SK-N-SH (cell line): ENCODE measurements at regions not wholly inside any gene's neighbourhood (a gene's known extent, or its start where the extent isn't known, plus 50 kb on each side); places are given as distances from the start of the nearest gene placed in this dataset.

Experiments
- CTCF ChIA-PET: fragments of 300-600, 350-600 bp; formaldehyde crosslinking; extraction: SDS; loops from one replicate; lab custom pipeline; 2021; lab: Yijun Ruan, JAX
- POLR2A ChIA-PET: fragments of 350-600 bp; sonication (Branson Sonifier 250); formaldehyde crosslinking; extraction: SDS; loops from one replicate; lab custom pipeline; 2020; ENCODE audit warnings: antibody characterized with exemption, inconsistent platforms; lab: Yijun Ruan, JAX
- DNase-seq: peaks from one replicate; pipeline ENCODE4 v3.0.0; 2012
- H2AFZ ChIP-seq: fragments of 200-600 bp; sonication (generic); 2 replicates; pipeline ENCODE4 v1.8.1; 2016; ENCODE audit warnings: antibody characterized with exemption, mild to moderate bottlenecking, low read depth
- H3F3A ChIP-seq: fragments of 200-600 bp; sonication (generic); replicated peaks from 2 replicates; pipeline ENCODE3; 2016; ENCODE audit warnings: antibody characterized with exemption, mild to moderate bottlenecking; ENCODE audit not compliant: insufficient read depth
- H3K27ac ChIP-seq, 2 experiments: fragments of 200-500 bp in 1 of 2; fragments of 200-600 bp in 1 of 2; sonication (Bioruptor generic) in 1 of 2; sonication (generic), shearing (Covaris generic) in 1 of 2; 2 replicates each; pipeline versions ENCODE4 v1.5.1 to v1.6.1; 2014 to 2016; ENCODE audit warnings: low read depth in 2 of 2, inconsistent platforms in 1 of 2, low read length in 1 of 2, mild to moderate bottlenecking in 1 of 2, mixed read lengths in 1 of 2
- H3K27me3 ChIP-seq: fragments of 200-600 bp; sonication (generic), shearing (Covaris generic); 2 replicates; pipeline ENCODE4 v1.6.1; 2016; ENCODE audit warnings: mixed run types; ENCODE audit not compliant: insufficient read depth
- H3K36me3 ChIP-seq, 2 experiments: fragments of 200-500 bp in 1 of 2; fragments of 200-600 bp in 1 of 2; sonication (Bioruptor generic) in 1 of 2; sonication (generic) in 1 of 2; replicated peaks in 1 of 2; 2 replicates each; pipeline versions ENCODE3 to v1.5.1; 2014 to 2016; ENCODE audit warnings: low read length in 1 of 2, mild to moderate bottlenecking in 1 of 2; ENCODE audit not compliant: insufficient read depth in 2 of 2, control insufficient read depth in 1 of 2
- H3K4me1 ChIP-seq, 2 experiments: fragments of 200-500 bp in 1 of 2; fragments of 200-600 bp in 1 of 2; sonication (Bioruptor generic) in 1 of 2; sonication (generic), shearing (Covaris generic) in 1 of 2; 2 replicates each; pipeline versions ENCODE4 v1.5.1 to v1.6.1; 2014 to 2016; ENCODE audit warnings: low read depth in 1 of 2, low read length in 1 of 2, mixed run types in 1 of 2; ENCODE audit not compliant: insufficient read depth in 2 of 2, control insufficient read depth in 1 of 2
- H3K4me2 ChIP-seq: fragments of 200-600 bp; sonication (generic), shearing (Covaris generic); 2 replicates; pipeline ENCODE4 v1.6.1; 2017; ENCODE audit warnings: mixed run types
- H3K4me3 ChIP-seq, 2 experiments: fragments of 200-500 bp in 1 of 2; fragments of 200-600 bp in 1 of 2; sonication (Bioruptor generic) in 1 of 2; sonication (generic), shearing (Covaris generic) in 1 of 2; 2 replicates each; pipeline versions ENCODE4 v1.5.1 to v1.8.1; 2014 to 2016; ENCODE audit warnings: low read depth in 2 of 2, inconsistent platforms in 1 of 2, low read length in 1 of 2, mild to moderate bottlenecking in 1 of 2, mixed read lengths in 1 of 2, moderate library complexity in 1 of 2
- H3K79me2 ChIP-seq: fragments of 200-600 bp; sonication (generic); 2 replicates; pipeline ENCODE4 v1.8.1; 2017; ENCODE audit warnings: mild to moderate bottlenecking; ENCODE audit not compliant: insufficient read depth
- H3K9ac ChIP-seq: fragments of 200-600 bp; sonication (generic); 2 replicates; pipeline ENCODE4 v1.6.1; 2017; ENCODE audit warnings: mixed run types
- H3K9me2 ChIP-seq: fragments of 200-600 bp; sonication (generic); 2 replicates; pipeline ENCODE4 v1.6.1; 2017; ENCODE audit warnings: mixed run types
- H3K9me3 ChIP-seq: fragments of 200-600 bp; sonication (generic); 2 replicates; pipeline ENCODE4 v1.6.1; 2017; ENCODE audit warnings: mixed run types, mild to moderate bottlenecking, moderate library complexity
- H4K20me1 ChIP-seq: fragments of 200-600 bp; sonication (generic); 2 replicates; pipeline ENCODE4 v1.6.1; 2017; ENCODE audit warnings: mild to moderate bottlenecking, mixed run types; ENCODE audit not compliant: insufficient read depth
- CHD2 ChIP-seq: fragments of 150-350 bp; IDR thresholded peaks from 2 replicates; pipeline ENCODE4 v1.6.1; 2018; ENCODE audit warnings: low read length; ENCODE audit not compliant: partially characterized antibody
- FOXJ3 ChIP-seq: sonication (generic); formaldehyde crosslinking; IDR thresholded peaks from 2 replicates; pipeline ENCODE4 v1.5.1; 2020; ENCODE audit warnings: mild to moderate bottlenecking, missing genetic modification reagents
- FOXM1 ChIP-seq: IDR thresholded peaks from 2 replicates; pipeline ENCODE4 v1.4.0; 2012; ENCODE audit warnings: low read depth, mild to moderate bottlenecking
- GABPA ChIP-seq: IDR thresholded peaks from 2 replicates; pipeline ENCODE4 v1.4.0; 2012; ENCODE audit warnings: low read depth, mild to moderate bottlenecking
- JUND ChIP-seq: IDR thresholded peaks from 2 replicates; pipeline ENCODE4 v1.4.0; 2012
- NFIC ChIP-seq: IDR thresholded peaks from 2 replicates; pipeline ENCODE4 v1.4.0; 2012; ENCODE audit warnings: borderline replicate concordance
- RAD21 ChIP-seq: IDR thresholded peaks from 2 replicates; pipeline ENCODE4 v1.6.1; 2012; ENCODE audit warnings: mild to moderate bottlenecking, low read length
- REST ChIP-seq: IDR thresholded peaks from 2 replicates; pipeline ENCODE4 v1.6.1; 2012; ENCODE audit warnings: mild to moderate bottlenecking, low read depth, low read length, moderate library complexity
- SIN3A ChIP-seq: IDR thresholded peaks from 2 replicates; pipeline ENCODE4 v1.6.1; 2012; ENCODE audit warnings: low read depth, mild to moderate bottlenecking, low read length, moderate library complexity, borderline replicate concordance
- WGBS: methylation state at CpG from one replicate; pipeline ENCODE4 v1.1.6; 2017; ENCODE audit warnings: low lambda C conversion rate; 5-methylcytosine and 5-hydroxymethylcytosine counted together

- no peak for DNase-seq
- Histone ChIP-seq H3K4me1 (peaks cover 0 to 3% of the 10 kb centered on the region in 2 experiments; a peak in 2 of 4 replicates), H3K9ac (no peak overlapping the region), H3K79me2 (no peaks in the 10 kb centered on the region), H3K27ac (no peak overlapping the region), H3K4me3 (no peak overlapping the region), H4K20me1 (no peaks in the 10 kb centered on the region), H3F3A (peaks cover 17% of the 10 kb centered on the region), H3K9me2 (no peaks in the 10 kb centered on the region), H3K9me3 (0 out of 2 replicates have a peak, but pooled peaks cover 2% of the 10 kb centered on the region), H3K36me3 (no peaks in the 10 kb centered on the region), H3K4me2 (no peak overlapping the region), H3K27me3 (no peaks in the 10 kb centered on the region), H2AFZ (no peak overlapping the region)
- 75% methylated on average over 4 of the region's 4 CpGs for WGBS
- ChIA-PET CTCF (interaction anchor here (1.4 kb wide), 1 partner anchor 9 kb away, joined by 6 read pairs; no protein-coding TSS in a partner anchor), POLR2A (no interaction called here)
- TF ChIP-seq GABPA (no peak), NFIC (no peak), REST (no peak), FOXJ3 (CRISPR knock-in tag) (no peak)
Observed at GRCh38 chr21:25304611-25305010, 302.7 kb downstream of the MRPL39 start.

GRCh38 chr21:25300632-25301031 lies 306.6 kb downstream of the MRPL39 start:
- no peaks in the 10 kb centered on the region for H3F3A ChIP-seq
- TF ChIP-seq RAD21 (no peak), CHD2 (no peak), JUND (no peak), FOXM1 (no peak), SIN3A (no peak), GABPA (no peak)
- no peak overlapping the region for H3K27ac ChIP-seq
- CTCF ChIA-PET: no interaction called here
- H3K4me1 ChIP-seq: no peaks in the 10 kb centered on the region
- H3K79me2 ChIP-seq: no peaks in the 10 kb centered on the region
- no peak overlapping the region for H2AFZ ChIP-seq
- H4K20me1 ChIP-seq: no peaks in the 10 kb centered on the region
- WGBS: 82% methylated on average over 6 of the region's 6 CpGs
- POLR2A ChIA-PET: no interaction called here
- no peak for DNase-seq
- H3K27me3 ChIP-seq: no peaks in the 10 kb centered on the region
- H3K9me2 ChIP-seq: no peaks in the 10 kb centered on the region
- no peak overlapping the region for H3K4me2 ChIP-seq
- H3K9me3 ChIP-seq: no peaks in the 10 kb centered on the region
- no peak overlapping the region for H3K4me3 ChIP-seq
- no peaks in the 10 kb centered on the region for H3K36me3 ChIP-seq
- no peak overlapping the region for H3K9ac ChIP-seq
